Chondrocyte (in vitro differentiated cells): ENCODE measurements at regions not wholly inside any gene's neighbourhood (a gene's known extent, or its start where the extent isn't known, plus 50 kb on each side); places are given as distances from the start of the nearest gene placed in this dataset.
A peak's percentile ranks its signal among the peaks of the same experiment; 100 is the strongest.

Source experiments
- DNase-seq: peaks from one replicate; pipeline ENCODE4 v3.0.0; 2021; ENCODE audit warnings: mixed read lengths, low spot score
- H3K27ac Mint-ChIP-seq: one replicate; pipeline ENCODE4 v1.8.0; 2021; ENCODE audit warnings: mild to moderate bottlenecking, moderate library complexity, mixed read lengths; ENCODE audit not compliant: unreplicated experiment
- H3K27me3 Mint-ChIP-seq: 2 replicates; pipeline ENCODE4 v1.8.0; 2021; ENCODE audit warnings: low read depth, mixed read lengths
- H3K36me3 Mint-ChIP-seq: 2 replicates; pipeline ENCODE4 v1.8.0; 2021; ENCODE audit warnings: low read depth, mixed read lengths
- H3K4me1 Mint-ChIP-seq: 2 replicates; pipeline ENCODE4 v1.8.0; 2021; ENCODE audit warnings: low read depth, mild to moderate bottlenecking, mixed read lengths
- H3K4me3 Mint-ChIP-seq: one replicate; pipeline ENCODE4 v1.8.0; 2021; ENCODE audit warnings: mild to moderate bottlenecking, moderate library complexity, mixed read lengths; ENCODE audit not compliant: unreplicated experiment
- H3K9me3 Mint-ChIP-seq: 2 replicates; pipeline ENCODE4 v1.8.0; 2021; ENCODE audit warnings: low read depth, mixed read lengths
- TF ChIP-seq, protein P1 (sequence below): fragments of 200-600 bp; sonication (generic); IDR thresholded peaks from 2 replicates; pipeline ENCODE4 v1.5.0; 2021; ENCODE audit warnings: antibody characterized with exemption, mild to moderate bottlenecking, moderate library complexity

DNA sequence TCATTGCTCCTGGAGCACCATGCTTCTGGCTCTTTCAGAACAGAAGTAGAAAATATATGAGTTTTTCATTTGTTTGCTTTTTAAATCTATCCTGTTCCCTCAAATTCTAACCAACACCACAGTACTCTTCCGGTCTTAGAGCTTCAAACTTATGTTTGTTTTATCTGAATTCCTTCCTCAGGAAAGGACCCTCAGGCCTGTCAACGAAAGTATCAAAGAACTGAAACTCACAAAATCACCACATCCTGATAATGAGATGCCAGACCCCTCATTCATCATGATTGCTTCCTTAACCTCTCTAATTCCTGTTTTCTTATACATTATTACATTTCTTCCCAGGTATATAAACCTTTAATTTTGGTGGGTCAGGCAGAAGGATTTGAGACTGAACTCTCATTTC, 135.2 kb downstream of the BMS1 start:
- Mint-ChIP-seq H3K27ac (no peak overlapping the region), H3K27me3 (peaks cover 1% of the 10 kb centered on the region), H3K4me1 (no peaks in the 10 kb centered on the region), H3K9me3 (peaks cover 33% of the 10 kb centered on the region), H3K4me3 (no peak overlapping the region), H3K36me3 (peaks cover 2% of the 10 kb centered on the region)
- DNase-seq, result no peak
- TF ChIP-seq, protein P1, sequence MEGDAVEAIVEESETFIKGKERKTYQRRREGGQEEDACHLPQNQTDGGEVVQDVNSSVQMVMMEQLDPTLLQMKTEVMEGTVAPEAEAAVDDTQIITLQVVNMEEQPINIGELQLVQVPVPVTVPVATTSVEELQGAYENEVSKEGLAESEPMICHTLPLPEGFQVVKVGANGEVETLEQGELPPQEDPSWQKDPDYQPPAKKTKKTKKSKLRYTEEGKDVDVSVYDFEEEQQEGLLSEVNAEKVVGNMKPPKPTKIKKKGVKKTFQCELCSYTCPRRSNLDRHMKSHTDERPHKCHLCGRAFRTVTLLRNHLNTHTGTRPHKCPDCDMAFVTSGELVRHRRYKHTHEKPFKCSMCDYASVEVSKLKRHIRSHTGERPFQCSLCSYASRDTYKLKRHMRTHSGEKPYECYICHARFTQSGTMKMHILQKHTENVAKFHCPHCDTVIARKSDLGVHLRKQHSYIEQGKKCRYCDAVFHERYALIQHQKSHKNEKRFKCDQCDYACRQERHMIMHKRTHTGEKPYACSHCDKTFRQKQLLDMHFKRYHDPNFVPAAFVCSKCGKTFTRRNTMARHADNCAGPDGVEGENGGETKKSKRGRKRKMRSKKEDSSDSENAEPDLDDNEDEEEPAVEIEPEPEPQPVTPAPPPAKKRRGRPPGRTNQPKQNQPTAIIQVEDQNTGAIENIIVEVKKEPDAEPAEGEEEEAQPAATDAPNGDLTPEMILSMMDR, result no peak

DNA sequence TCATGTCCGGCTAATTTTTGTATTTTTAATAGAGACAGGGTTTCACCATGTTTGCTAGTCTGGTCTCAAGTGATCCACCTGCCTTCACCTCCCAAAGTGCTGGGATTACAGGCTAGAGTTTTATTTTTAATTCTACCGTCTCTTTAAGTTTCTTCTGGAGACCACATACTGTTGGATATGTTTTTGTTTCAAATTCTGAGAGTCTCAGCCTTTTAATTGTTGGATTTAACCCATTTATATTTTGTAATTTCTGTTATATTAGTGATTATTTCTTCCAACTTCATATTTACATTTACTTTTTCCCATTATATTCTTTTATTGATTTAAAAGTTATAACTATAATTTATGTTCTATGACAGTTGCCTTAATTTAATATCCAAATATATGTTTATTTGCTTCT, 139.4 kb downstream of the BMS1 start:
- Mint-ChIP-seq H3K4me1 (peaks cover 5% of the 10 kb centered on the region), H3K27ac (no peak overlapping the region), H3K27me3 (peaks cover 2% of the 10 kb centered on the region), H3K4me3 (no peak overlapping the region), H3K36me3 (no peaks in the 10 kb centered on the region), H3K9me3 (peaks cover 16% of the 10 kb centered on the region)
- no peak for DNase-seq
- TF ChIP-seq, protein P1, result no peak

DNA sequence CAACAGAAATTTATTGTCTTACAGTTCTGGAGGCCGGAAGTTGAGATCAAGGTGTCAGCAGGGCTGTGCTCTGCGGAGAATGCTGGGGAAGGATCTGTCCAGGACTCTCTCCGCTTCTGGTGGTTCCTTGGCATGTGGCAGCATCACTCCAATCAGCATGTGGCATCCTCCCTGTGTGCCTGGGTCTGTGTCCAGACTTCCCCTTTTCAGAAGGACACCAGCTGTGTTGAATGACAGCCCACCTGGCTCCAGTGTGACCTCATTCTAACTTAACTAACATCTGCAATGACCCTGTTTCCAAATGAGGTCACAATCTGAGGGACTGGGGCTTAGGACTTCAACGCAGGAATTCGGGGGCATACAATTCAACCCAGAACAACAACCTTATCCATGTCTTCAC, 141.9 kb downstream of the BMS1 start:
- H3K36me3 Mint-ChIP-seq, result no peaks in the 10 kb centered on the region

DNA sequence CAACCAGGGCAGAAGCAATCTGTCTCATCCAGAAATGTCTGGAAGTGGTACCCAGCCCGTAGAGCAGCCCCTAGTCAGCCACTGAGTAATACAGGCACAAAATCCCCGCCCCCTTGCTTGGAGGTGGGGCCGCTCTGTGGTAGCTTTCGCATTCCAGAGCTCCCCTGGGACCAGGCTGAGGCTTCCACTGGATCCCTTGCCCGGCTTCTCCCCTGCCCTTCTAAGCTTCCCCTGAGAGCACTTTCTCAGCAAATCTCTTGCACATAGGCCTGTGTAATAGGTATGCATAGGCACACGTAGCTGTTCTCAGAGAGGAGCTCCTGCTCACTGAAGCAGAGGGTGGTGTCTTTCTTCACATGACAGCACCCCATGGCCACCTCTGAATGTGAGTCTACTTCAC, 144.2 kb downstream of the BMS1 start:
- Mint-ChIP-seq H3K36me3 (no peaks in the 10 kb centered on the region), H3K4me3 (no peak overlapping the region), H3K27me3 (peaks cover 12% of the 10 kb centered on the region), H3K9me3 (peaks cover 3% of the 10 kb centered on the region), H3K4me1 (peaks cover 11% of the 10 kb centered on the region), H3K27ac (no peak overlapping the region)
- TF ChIP-seq, protein P1, result no peak
- no peak for DNase-seq

More for the DNA sequence above, 141.9 kb downstream of the BMS1 start:
- peak; percentile 24 for DNase-seq
- TF ChIP-seq, protein P1, result no peak
- H3K4me3 Mint-ChIP-seq, result no peak overlapping the region
- no peak overlapping the region for H3K27ac Mint-ChIP-seq
- H3K9me3 Mint-ChIP-seq, result peaks cover 6% of the 10 kb centered on the region
- peaks cover 4% of the 10 kb centered on the region for H3K27me3 Mint-ChIP-seq
- peaks cover 11% of the 10 kb centered on the region for H3K4me1 Mint-ChIP-seq

DNA sequence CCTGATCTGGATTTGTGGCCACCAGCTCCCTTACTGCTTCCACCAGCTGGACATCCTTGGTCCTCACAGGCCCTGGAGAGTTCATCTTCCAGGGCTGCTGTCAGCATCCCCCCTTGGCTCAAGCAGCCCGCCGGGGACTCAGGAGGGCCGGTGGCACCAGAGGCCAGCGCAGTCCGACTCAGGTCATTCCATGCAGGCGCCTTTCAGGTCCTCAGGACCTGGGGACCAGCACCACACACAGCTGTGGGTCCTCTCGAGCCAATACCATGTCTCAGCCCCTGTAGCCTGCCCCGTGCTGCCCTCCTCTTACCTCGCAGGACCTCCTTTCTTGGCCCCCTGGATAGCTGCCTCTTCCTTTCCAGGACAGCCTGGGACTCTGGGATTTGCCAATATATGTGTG, 145.5 kb downstream of the BMS1 start:
- H3K27ac Mint-ChIP-seq, result no peak overlapping the region
- H3K9me3 Mint-ChIP-seq, result no peaks in the 10 kb centered on the region
- H3K36me3 Mint-ChIP-seq, result no peaks in the 10 kb centered on the region
- TF ChIP-seq, protein P1, result no peak
- no peak for DNase-seq
- no peak overlapping the region for H3K4me3 Mint-ChIP-seq
- peaks cover 13% of the 10 kb centered on the region for H3K4me1 Mint-ChIP-seq
- peaks cover 19% of the 10 kb centered on the region for H3K27me3 Mint-ChIP-seq
